ENCODE measurements at regions not wholly inside any gene's neighbourhood (a gene's known extent, or its start where the extent isn't known, plus 50 kb on each side); places are given as distances from the start of the nearest gene placed in this dataset.

- TF ChIP-seq POLR2A (IDR thresholded peaks at IDR 0.05; ENCODE audit: low read depth, low read length) (no peak), POLR2AphosphoS5 (IDR thresholded peaks at IDR 0.05; ENCODE audit: low read depth, low read length) (no peak), TAF1 (IDR thresholded peaks at IDR 0.05; ENCODE audit: low read depth, low read length) (no peak), PAX5 (IDR thresholded peaks at IDR 0.05; ENCODE audit: insufficient read depth, low read length, severe bottlenecking) (no peak), SPI1 (IDR thresholded peaks at IDR 0.05; ENCODE audit: low read depth, low read length) (no peak), POU2F2 (IDR thresholded peaks at IDR 0.05; ENCODE audit: low read depth, low read length) (no peak)
Measured at GRCh38 chr2:120520929-120521912, 175.3 kb downstream of the INHBB start.

All from GM12891 (cell line).